ENCODE measurements at regions not wholly inside any gene's neighbourhood (a gene's known extent, or its start where the extent isn't known, plus 50 kb on each side); places are given as distances from the start of the nearest gene placed in this dataset.

DNA sequence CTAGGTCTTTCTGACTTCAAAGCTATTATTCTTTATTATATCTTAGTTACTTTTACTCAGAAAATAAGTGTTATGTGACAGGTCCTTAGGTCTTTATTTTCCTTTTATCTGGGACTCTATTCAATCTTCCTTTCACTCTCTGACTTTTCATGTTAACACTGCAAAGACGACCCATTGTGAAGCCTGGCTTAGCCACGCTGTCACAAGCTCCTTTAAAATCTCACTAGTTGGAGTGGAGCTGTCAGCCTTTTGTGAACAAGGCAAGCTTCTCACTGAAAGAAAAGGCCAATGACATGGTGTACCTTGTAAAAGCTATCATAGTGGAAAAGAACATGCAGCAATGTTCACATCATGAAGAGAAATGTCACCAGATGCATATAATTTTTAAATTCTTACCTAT is 1130.7 kb upstream of the FAM98A start:
- TF ChIP-seq SIN3A (IDR thresholded peaks at IDR 0.05; ENCODE audit: borderline replicate concordance, low read depth, low read length) (no peak), FOSL2 (IDR thresholded peaks at IDR 0.05; ENCODE audit: borderline replicate concordance, low read depth) (no peak), EP300 (IDR thresholded peaks at IDR 0.05; ENCODE audit: borderline replicate concordance in 1 of 2, low read depth in 1 of 2, low read length in 1 of 2) (no peak), TEAD4 (IDR thresholded peaks at IDR 0.05; ENCODE audit: borderline replicate concordance, insufficient read depth) (no peak), RCOR1 (IDR thresholded peaks at IDR 0.05; ENCODE audit: low read length) (no peak), TAF1 (IDR thresholded peaks at IDR 0.05; ENCODE audit: borderline replicate concordance, low read depth, low read length) (no peak), ELF1 (IDR thresholded peaks at IDR 0.05) (no peak), EZH2phosphoT487 (IDR thresholded peaks at IDR 0.05; ENCODE audit: borderline replicate concordance, low read depth) (no peak)
- TF ChIP-seq, protein P1, sequence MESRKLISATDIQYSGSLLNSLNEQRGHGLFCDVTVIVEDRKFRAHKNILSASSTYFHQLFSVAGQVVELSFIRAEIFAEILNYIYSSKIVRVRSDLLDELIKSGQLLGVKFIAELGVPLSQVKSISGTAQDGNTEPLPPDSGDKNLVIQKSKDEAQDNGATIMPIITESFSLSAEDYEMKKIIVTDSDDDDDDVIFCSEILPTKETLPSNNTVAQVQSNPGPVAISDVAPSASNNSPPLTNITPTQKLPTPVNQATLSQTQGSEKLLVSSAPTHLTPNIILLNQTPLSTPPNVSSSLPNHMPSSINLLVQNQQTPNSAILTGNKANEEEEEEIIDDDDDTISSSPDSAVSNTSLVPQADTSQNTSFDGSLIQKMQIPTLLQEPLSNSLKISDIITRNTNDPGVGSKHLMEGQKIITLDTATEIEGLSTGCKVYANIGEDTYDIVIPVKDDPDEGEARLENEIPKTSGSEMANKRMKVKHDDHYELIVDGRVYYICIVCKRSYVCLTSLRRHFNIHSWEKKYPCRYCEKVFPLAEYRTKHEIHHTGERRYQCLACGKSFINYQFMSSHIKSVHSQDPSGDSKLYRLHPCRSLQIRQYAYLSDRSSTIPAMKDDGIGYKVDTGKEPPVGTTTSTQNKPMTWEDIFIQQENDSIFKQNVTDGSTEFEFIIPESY (IDR thresholded peaks at IDR 0.05; ENCODE audit: borderline replicate concordance, low read depth): no peak
- TF ChIP-seq, protein P2, sequence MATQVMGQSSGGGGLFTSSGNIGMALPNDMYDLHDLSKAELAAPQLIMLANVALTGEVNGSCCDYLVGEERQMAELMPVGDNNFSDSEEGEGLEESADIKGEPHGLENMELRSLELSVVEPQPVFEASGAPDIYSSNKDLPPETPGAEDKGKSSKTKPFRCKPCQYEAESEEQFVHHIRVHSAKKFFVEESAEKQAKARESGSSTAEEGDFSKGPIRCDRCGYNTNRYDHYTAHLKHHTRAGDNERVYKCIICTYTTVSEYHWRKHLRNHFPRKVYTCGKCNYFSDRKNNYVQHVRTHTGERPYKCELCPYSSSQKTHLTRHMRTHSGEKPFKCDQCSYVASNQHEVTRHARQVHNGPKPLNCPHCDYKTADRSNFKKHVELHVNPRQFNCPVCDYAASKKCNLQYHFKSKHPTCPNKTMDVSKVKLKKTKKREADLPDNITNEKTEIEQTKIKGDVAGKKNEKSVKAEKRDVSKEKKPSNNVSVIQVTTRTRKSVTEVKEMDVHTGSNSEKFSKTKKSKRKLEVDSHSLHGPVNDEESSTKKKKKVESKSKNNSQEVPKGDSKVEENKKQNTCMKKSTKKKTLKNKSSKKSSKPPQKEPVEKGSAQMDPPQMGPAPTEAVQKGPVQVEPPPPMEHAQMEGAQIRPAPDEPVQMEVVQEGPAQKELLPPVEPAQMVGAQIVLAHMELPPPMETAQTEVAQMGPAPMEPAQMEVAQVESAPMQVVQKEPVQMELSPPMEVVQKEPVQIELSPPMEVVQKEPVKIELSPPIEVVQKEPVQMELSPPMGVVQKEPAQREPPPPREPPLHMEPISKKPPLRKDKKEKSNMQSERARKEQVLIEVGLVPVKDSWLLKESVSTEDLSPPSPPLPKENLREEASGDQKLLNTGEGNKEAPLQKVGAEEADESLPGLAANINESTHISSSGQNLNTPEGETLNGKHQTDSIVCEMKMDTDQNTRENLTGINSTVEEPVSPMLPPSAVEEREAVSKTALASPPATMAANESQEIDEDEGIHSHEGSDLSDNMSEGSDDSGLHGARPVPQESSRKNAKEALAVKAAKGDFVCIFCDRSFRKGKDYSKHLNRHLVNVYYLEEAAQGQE (IDR thresholded peaks at IDR 0.05; ENCODE audit: low read depth, low read length): no peak
- no peaks in the 10 kb centered on the region for H3K27me3 ChIP-seq (ENCODE audit: insufficient read depth)
- 2% methylated on average over 2 of the region's 2 CpGs for WGBS (ENCODE audit: low lambda C conversion rate)
- H3K4me3 ChIP-seq (ENCODE audit: low read depth in 2 of 2, low read length in 1 of 2): no peak overlapping the region
- H2AFZ ChIP-seq (ENCODE audit: low read depth): no peak overlapping the region
- no peak overlapping the region for H3K27ac ChIP-seq (ENCODE audit: low read depth in 2 of 2, low read length in 1 of 2)
- no peaks in the 10 kb centered on the region for H3K9me3 ChIP-seq
- H4K20me1 ChIP-seq (ENCODE audit: insufficient read depth): no peaks in the 10 kb centered on the region
- DNase-seq: no peak
- H3K4me1 ChIP-seq (ENCODE audit: control insufficient read depth in 1 of 2, insufficient read depth in 2 of 2, low read depth in 1 of 2, low read length in 1 of 2): no peaks in the 10 kb centered on the region
- no peaks in the 10 kb centered on the region for H3K79me2 ChIP-seq (ENCODE audit: insufficient read depth)
- H3K36me3 ChIP-seq (replicated peaks in 1 of 2; ENCODE audit: control insufficient read depth in 1 of 2, insufficient read depth in 2 of 2, low read length in 1 of 2): no peaks in the 10 kb centered on the region
- H3K4me2 ChIP-seq: no peak overlapping the region
- ChIA-PET CTCF (no interaction called here), POLR2A (no interaction called here)
- H3K9me2 ChIP-seq: no peaks in the 10 kb centered on the region
- H3F3A ChIP-seq (replicated peaks; ENCODE audit: insufficient read depth): no peaks in the 10 kb centered on the region
- H3K9ac ChIP-seq: no peak overlapping the region

DNA sequence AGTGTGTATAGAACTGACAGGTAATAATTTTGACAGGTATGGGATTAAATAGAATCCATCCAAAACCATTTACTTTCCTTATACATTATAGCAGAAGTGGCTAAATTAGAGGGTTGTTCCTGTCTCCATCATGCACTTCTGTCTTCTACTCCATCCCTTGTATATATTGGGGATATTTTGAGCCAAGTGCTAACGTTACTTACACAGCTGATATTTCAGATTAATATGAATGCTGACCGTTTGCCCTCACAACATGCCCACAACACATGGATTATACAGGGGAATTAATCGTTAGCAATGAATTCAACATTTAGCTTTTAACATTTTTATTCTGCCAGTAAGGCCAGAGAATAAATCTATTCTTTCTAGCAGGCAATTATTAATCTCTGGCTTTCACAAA is 1125.0 kb upstream of the FAM98A start:
- Histone ChIP-seq H3K27me3 (ENCODE audit: insufficient read depth) (no peaks in the 10 kb centered on the region), H3F3A (replicated peaks; ENCODE audit: insufficient read depth) (no peaks in the 10 kb centered on the region), H3K9me2 (no peaks in the 10 kb centered on the region), H2AFZ (ENCODE audit: low read depth) (no peak overlapping the region), H3K27ac (ENCODE audit: low read depth in 2 of 2, low read length in 1 of 2) (no peak overlapping the region), H3K36me3 (replicated peaks in 1 of 2; ENCODE audit: control insufficient read depth in 1 of 2, insufficient read depth in 2 of 2, low read length in 1 of 2) (no peaks in the 10 kb centered on the region), H4K20me1 (ENCODE audit: insufficient read depth) (no peaks in the 10 kb centered on the region), H3K4me1 (ENCODE audit: control insufficient read depth in 1 of 2, insufficient read depth in 2 of 2, low read depth in 1 of 2, low read length in 1 of 2) (no peaks in the 10 kb centered on the region), H3K79me2 (ENCODE audit: insufficient read depth) (no peaks in the 10 kb centered on the region), H3K4me3 (ENCODE audit: low read depth in 2 of 2, low read length in 1 of 2) (no peak overlapping the region), H3K4me2 (no peak overlapping the region), H3K9ac (no peak overlapping the region), H3K9me3 (no peaks in the 10 kb centered on the region)
- 0% methylated on average over 3 of the region's 3 CpGs for WGBS (ENCODE audit: low lambda C conversion rate)
- no peak for DNase-seq
- CTCF ChIA-PET: interaction anchor here (0.6 kb wide), 1 partner anchor 950 kb away, joined by 3 read pairs; no protein-coding TSS in a partner anchor
- no peak for TF ChIP-seq FOXJ3 (CRISPR knock-in tag; IDR thresholded peaks at IDR 0.05)
- no peak for TF ChIP-seq ELF1 (IDR thresholded peaks at IDR 0.05)
- TF ChIP-seq, protein P1 (IDR thresholded peaks at IDR 0.05; ENCODE audit: borderline replicate concordance, low read depth): no peak
- no peak for TF ChIP-seq SMC3 (IDR thresholded peaks at IDR 0.05; ENCODE audit: low read depth, low read length)
- no peak for TF ChIP-seq MEF2A (IDR thresholded peaks at IDR 0.05; ENCODE audit: borderline replicate concordance, low read depth)
- TF ChIP-seq RAD21 (IDR thresholded peaks at IDR 0.05; ENCODE audit: low read length): no peak
- POLR2A ChIA-PET: no interaction called here

All from SK-N-SH (cell line).